Liver (tissue), 3 donors: ENCODE measurements at regions not wholly inside any gene's neighbourhood (a gene's known extent, or its start where the extent isn't known, plus 50 kb on each side); places are given as distances from the start of the nearest gene placed in this dataset.

ENCODE experiments used
- CTCF ChIP-seq: fragments of 150-350 bp; IDR thresholded peaks from 2 replicates; pipeline ENCODE4 v1.5.1; 2017; ENCODE audit warnings: improper control_type of control experiment, low read depth, low read length; ENCODE audit not compliant: missing input control
- HNF4G ChIP-seq: IDR thresholded peaks from 2 replicates; pipeline ENCODE4 v1.6.1; 2016; ENCODE audit warnings: antibody characterized with exemption
- MAX ChIP-seq: IDR thresholded peaks from 2 replicates; pipeline ENCODE4 v1.6.1; 2016; ENCODE audit warnings: antibody characterized with exemption
- NR2F2 ChIP-seq: IDR thresholded peaks from 2 replicates; pipeline ENCODE4 v1.6.1; 2016; ENCODE audit warnings: antibody characterized with exemption
- RAD21 ChIP-seq, 2 donors: IDR thresholded peaks; 2 replicates each; pipeline ENCODE4 v1.6.1; 2016; ENCODE audit warnings: antibody characterized with exemption in 2 of 2, mild to moderate bottlenecking in 2 of 2
- REST ChIP-seq: IDR thresholded peaks from 2 replicates; pipeline ENCODE4 v1.6.1; 2016; ENCODE audit warnings: antibody characterized with exemption, mild to moderate bottlenecking
- SP1 ChIP-seq: IDR thresholded peaks from 2 replicates; pipeline ENCODE4 v1.6.1; 2018; ENCODE audit warnings: antibody characterized with exemption, mild to moderate bottlenecking
- TAF1 ChIP-seq: conservative IDR thresholded peaks from 2 replicates; pipeline ENCODE4 v1.6.1; 2016; ENCODE audit warnings: antibody characterized with exemption, mild to moderate bottlenecking
- YY1 ChIP-seq: IDR thresholded peaks from 2 replicates; pipeline ENCODE4 v1.6.1; 2016; ENCODE audit warnings: antibody characterized with exemption, mild to moderate bottlenecking
- ZBTB33 ChIP-seq: IDR thresholded peaks from 2 replicates; pipeline ENCODE4 v1.6.1; 2016; ENCODE audit warnings: antibody characterized with exemption
- donor health status: healthy.
- donor health status: healthy.

- TF ChIP-seq CTCF (no peak), REST (no peak), ZBTB33 (no peak), SP1 (no peak), MAX (no peak), RAD21 (IDR thresholded peaks at IDR 0.05) (no peak), YY1 (no peak), NR2F2 (no peak), TAF1 (no peak), HNF4G (no peak)
Measured at GRCh38 chr13:107568181-107568580, 647.2 kb downstream of the LIG4 start.
